ENCODE measurements at regions not wholly inside any gene's neighbourhood (a gene's known extent, or its start where the extent isn't known, plus 50 kb on each side); places are given as distances from the start of the nearest gene placed in this dataset.

- no peak for TF ChIP-seq CTCF (IDR thresholded peaks at IDR 0.05; ENCODE audit: unreplicated experiment in 3 of 3)
- Mint-ChIP-seq H3K36me3 (ENCODE audit: low read depth) (no peaks in the 10 kb centered on the region), H3K4me3 (no peak overlapping the region)
These were observed 311.6 kb upstream of the RASGRP1 start for GRCh38 chr15:38876211-38876610.

GRCh38 chr15:38876621-38877020 is 312.0 kb upstream of the RASGRP1 start:
- H3K9me3 Mint-ChIP-seq, result peaks cover 13% of the 10 kb centered on the region
- TF ChIP-seq CTCF (IDR thresholded peaks at IDR 0.05; ENCODE audit: unreplicated experiment in 3 of 3), result no peak
- peaks cover 38% of the 10 kb centered on the region for H3K4me1 Mint-ChIP-seq
- no peaks in the 10 kb centered on the region for H3K36me3 Mint-ChIP-seq (ENCODE audit: low read depth)
- no peak overlapping the region for H3K4me3 Mint-ChIP-seq
- H3K27ac Mint-ChIP-seq, result peak overlapping the region; percentile 11 to 59 (median 37)
- no peaks in the 10 kb centered on the region for H3K27me3 Mint-ChIP-seq (ENCODE audit: low read depth)

More at GRCh38 chr15:38876211-38876610, 311.6 kb upstream of the RASGRP1 start:
- peaks cover 38% of the 10 kb centered on the region for H3K4me1 Mint-ChIP-seq
- peaks cover 13% of the 10 kb centered on the region for H3K9me3 Mint-ChIP-seq
- H3K27ac Mint-ChIP-seq, result peak overlapping the region in 2 of 3 experiments; percentile 11 to 65
- no peaks in the 10 kb centered on the region for H3K27me3 Mint-ChIP-seq (ENCODE audit: low read depth)

GRCh38 chr15:38877471-38877870 is 312.9 kb upstream of the RASGRP1 start:
- Mint-ChIP-seq H3K9me3 (peaks cover 11% of the 10 kb centered on the region), H3K36me3 (ENCODE audit: low read depth) (no peaks in the 10 kb centered on the region), H3K4me1 (peaks cover 38% of the 10 kb centered on the region), H3K27ac (peak overlapping the region in 2 of 3 experiments; percentile 11 to 37), H3K27me3 (ENCODE audit: low read depth) (no peaks in the 10 kb centered on the region), H3K4me3 (no peak overlapping the region)
- TF ChIP-seq CTCF (IDR thresholded peaks at IDR 0.05; ENCODE audit: unreplicated experiment in 3 of 3), result no peak

GRCh38 chr15:38878026-38878425 is 313.4 kb upstream of the RASGRP1 start:
- Mint-ChIP-seq H3K27me3 (ENCODE audit: low read depth) (no peaks in the 10 kb centered on the region), H3K27ac (peak overlapping the region; percentile 3 to 11 (median 6)), H3K4me3 (no peak overlapping the region), H3K36me3 (ENCODE audit: low read depth) (no peaks in the 10 kb centered on the region), H3K9me3 (peaks cover 7% of the 10 kb centered on the region), H3K4me1 (peaks cover 38% of the 10 kb centered on the region)
- TF ChIP-seq CTCF (IDR thresholded peaks at IDR 0.05; ENCODE audit: unreplicated experiment in 3 of 3), result no peak

- H3K4me3 Mint-ChIP-seq, result no peak overlapping the region
- TF ChIP-seq CTCF (IDR thresholded peaks at IDR 0.05; ENCODE audit: unreplicated experiment in 3 of 3), result no peak
- H3K4me1 Mint-ChIP-seq, result peaks cover 40% of the 10 kb centered on the region
- peak overlapping the region; percentile 19 to 82 (median 38) for H3K27ac Mint-ChIP-seq
- no peaks in the 10 kb centered on the region for H3K27me3 Mint-ChIP-seq (ENCODE audit: low read depth)
- peaks cover 7% of the 10 kb centered on the region for H3K9me3 Mint-ChIP-seq
- no peaks in the 10 kb centered on the region for H3K36me3 Mint-ChIP-seq (ENCODE audit: low read depth)
These were observed 314.3 kb upstream of the RASGRP1 start for GRCh38 chr15:38878926-38879325.

GRCh38 chr15:38879909-38880471 is 315.4 kb upstream of the RASGRP1 start:
- Mint-ChIP-seq H3K27me3 (ENCODE audit: low read depth) (no peaks in the 10 kb centered on the region), H3K36me3 (ENCODE audit: low read depth) (no peaks in the 10 kb centered on the region), H3K4me3 (no peak overlapping the region), H3K4me1 (peaks cover 51% of the 10 kb centered on the region), H3K27ac (peak overlapping the region in 1 of 3 experiments; percentile 46), H3K9me3 (peaks cover 7% of the 10 kb centered on the region)
- TF ChIP-seq CTCF (IDR thresholded peaks at IDR 0.05; ENCODE audit: unreplicated experiment in 3 of 3), result no peak
